IMR-90 (cell line): ENCODE measurements at regions not wholly inside any gene's neighbourhood (a gene's known extent, or its start where the extent isn't known, plus 50 kb on each side); places are given as distances from the start of the nearest gene placed in this dataset.

Source experiments
- ATAC-seq: fragments of 200-7000 bp; cut with Tn5 transposase; 2 replicates; pipeline ENCODE4 v1.9.1; 2020; ENCODE audit warnings: low read depth, mild to moderate bottlenecking, moderate library complexity
- BruUV-seq: library from RNA; stranded (reverse); fragments of 400-500 nt; replicated peaks from 2 replicates; lab custom pipeline; 2021; lab: Mats Ljungman, UMichigan
- CTCF ChIA-PET: fragments of 300-600 bp; formaldehyde crosslinking; extraction: SDS; loops from one replicate; lab custom pipeline; 2021; ENCODE audit warnings: antibody characterized with exemption; lab: Yijun Ruan, JAX
- POLR2A ChIA-PET: fragments of 300-600 bp; sonication (Branson Sonifier 250); formaldehyde crosslinking; loops from one replicate; lab custom pipeline; 2022; ENCODE audit warnings: antibody characterized with exemption; ENCODE audit not compliant: unreplicated experiment; lab: Charles Lee
- DNase-seq: peaks from one replicate; pipeline ENCODE4 v3.0.0; 2013
- H2AFZ ChIP-seq: replicated peaks from 2 replicates; pipeline ENCODE3; 2013; ENCODE audit warnings: low read length, mild to moderate bottlenecking; ENCODE audit not compliant: poor library complexity
- H2AK5ac ChIP-seq: 2 replicates; pipeline ENCODE4 v1.6.1; 2013; ENCODE audit warnings: low read depth, low read length, inconsistent platforms
- H2AK9ac ChIP-seq: replicated peaks from 2 replicates; pipeline ENCODE3; 2013; ENCODE audit warnings: mild to moderate bottlenecking, low read depth, low read length, moderate library complexity; ENCODE audit not compliant: poor library complexity
- H2BK120ac ChIP-seq: 2 replicates; pipeline ENCODE4 v1.6.1; 2013; ENCODE audit warnings: low read depth, low read length, inconsistent platforms
- H2BK15ac ChIP-seq: 3 replicates; pipeline ENCODE4 v1.6.1; 2013; ENCODE audit warnings: low read depth, low read length, inconsistent platforms
- H2BK20ac ChIP-seq: 2 replicates; pipeline ENCODE4 v1.6.1; 2013; ENCODE audit warnings: low read depth, mild to moderate bottlenecking, inconsistent platforms, low read length, moderate library complexity
- H2BK5ac ChIP-seq: 2 replicates; pipeline ENCODE4 v1.6.1; 2013; ENCODE audit warnings: mild to moderate bottlenecking, low read depth, low read length, inconsistent platforms; ENCODE audit not compliant: poor library complexity, severe bottlenecking
- H3K14ac ChIP-seq: replicated peaks from 2 replicates; pipeline ENCODE4 v1.6.1; 2013; ENCODE audit warnings: low read depth, low read length, inconsistent platforms
- H3K18ac ChIP-seq: 2 replicates; pipeline ENCODE4 v1.6.1; 2013; ENCODE audit warnings: low read depth, low read length, control low read depth
- H3K23ac ChIP-seq: 2 replicates; pipeline ENCODE4 v1.6.1; 2013; ENCODE audit warnings: low read depth, low read length, inconsistent platforms
- H3K27ac ChIP-seq: 2 replicates; pipeline ENCODE4 v1.5.1; 2013; ENCODE audit warnings: mild to moderate bottlenecking, control low read depth, low read length; ENCODE audit not compliant: insufficient read depth
- H3K27me3 ChIP-seq: 2 replicates; pipeline ENCODE4 v1.6.1; 2013; ENCODE audit warnings: low read length; ENCODE audit not compliant: control insufficient read depth, insufficient read depth
- H3K36me3 ChIP-seq: 2 replicates; pipeline ENCODE4 v1.6.1; 2013; ENCODE audit warnings: low read length, mixed read lengths; ENCODE audit not compliant: control insufficient read depth, insufficient read depth
- H3K4ac ChIP-seq: 2 replicates; pipeline ENCODE4 v1.6.1; 2013; ENCODE audit warnings: low read depth, low read length, inconsistent platforms
- H3K4me1 ChIP-seq: 2 replicates; pipeline ENCODE4 v1.6.1; 2013; ENCODE audit warnings: low read length, mixed read lengths; ENCODE audit not compliant: control insufficient read depth, insufficient read depth
- H3K4me2 ChIP-seq: 2 replicates; pipeline ENCODE4 v1.6.1; 2013; ENCODE audit warnings: low read depth, mild to moderate bottlenecking, control low read depth, low read length, moderate library complexity
- H3K4me3 ChIP-seq: 2 replicates; pipeline ENCODE4 v1.5.1; 2013; ENCODE audit warnings: low read depth, mild to moderate bottlenecking, control low read depth, low read length, moderate library complexity; ENCODE audit not compliant: insufficient read depth
- H3K56ac ChIP-seq: 2 replicates; pipeline ENCODE4 v1.6.1; 2013; ENCODE audit warnings: low read length, inconsistent platforms; ENCODE audit not compliant: insufficient read depth; ENCODE audit errors: extremely low read depth
- H3K79me1 ChIP-seq, 2 experiments: 2 replicates each; pipeline ENCODE4 v1.6.1; 2013; ENCODE audit warnings: low read length in 2 of 2, inconsistent platforms in 1 of 2, low read depth in 1 of 2
- H3K9ac ChIP-seq: 2 replicates; pipeline ENCODE4 v1.6.1; 2013; ENCODE audit warnings: low read depth, low read length, control low read depth
- H3K9me1 ChIP-seq: 2 replicates; pipeline ENCODE4 v1.6.1; 2013; ENCODE audit warnings: low read length, inconsistent platforms; ENCODE audit not compliant: insufficient read depth
- H3K9me3 ChIP-seq: 2 replicates; pipeline ENCODE4 v1.6.1; 2013; ENCODE audit warnings: low read length; ENCODE audit not compliant: control insufficient read depth, insufficient read depth
- H4K20me1 ChIP-seq: 2 replicates; pipeline ENCODE4 v1.6.1; 2013; ENCODE audit warnings: low read length, inconsistent platforms; ENCODE audit not compliant: insufficient read depth
- H4K5ac ChIP-seq: 2 replicates; pipeline ENCODE4 v1.6.1; 2013; ENCODE audit warnings: mild to moderate bottlenecking, low read depth, low read length, control low read depth
- H4K8ac ChIP-seq, 2 experiments: 2 replicates each; pipeline ENCODE4 v1.6.1; 2013; ENCODE audit warnings: low read depth in 2 of 2, low read length in 2 of 2, control low read depth in 1 of 2, inconsistent platforms in 1 of 2
- H4K91ac ChIP-seq: 2 replicates; pipeline ENCODE4 v1.6.1; 2013; ENCODE audit warnings: low read depth, low read length, inconsistent platforms; ENCODE audit not compliant: insufficient read depth
- BHLHE40 ChIP-seq: fragments of 150-350 bp; IDR thresholded peaks from 2 replicates; pipeline ENCODE4 v1.6.1; 2016; ENCODE audit warnings: mild to moderate bottlenecking, low read depth, low read length
- CEBPB ChIP-seq: IDR thresholded peaks from 2 replicates; pipeline ENCODE4 v1.6.1; 2012; ENCODE audit warnings: low read depth, low read length, improper control_type of control experiment
- CTCF ChIP-seq: conservative IDR thresholded peaks from 2 replicates; pipeline ENCODE4 v1.5.1; 2012; ENCODE audit warnings: mild to moderate bottlenecking, low read depth, low read length, improper control_type of control experiment
- MAFK ChIP-seq: IDR thresholded peaks from 2 replicates; pipeline ENCODE4 v1.6.1; 2012; ENCODE audit warnings: low read depth, low read length, improper control_type of control experiment
- MAZ ChIP-seq: IDR thresholded peaks from 2 replicates; pipeline ENCODE4 v1.6.1; 2012; ENCODE audit warnings: low read depth, mild to moderate bottlenecking, low read length, improper control_type of control experiment, moderate library complexity, borderline replicate concordance
- MXI1 ChIP-seq: IDR thresholded peaks from 2 replicates; pipeline ENCODE4 v1.6.1; 2012; ENCODE audit warnings: low read depth, mild to moderate bottlenecking, low read length, moderate library complexity, borderline replicate concordance
- NFE2L2 ChIP-seq: fragments of 150-350 bp; IDR thresholded peaks from 2 replicates; pipeline ENCODE4 v1.6.1; 2016; ENCODE audit warnings: low read depth, mild to moderate bottlenecking, low read length
- POLR2A ChIP-seq: IDR thresholded peaks from 2 replicates; pipeline ENCODE4 v1.6.1; 2012; ENCODE audit warnings: mild to moderate bottlenecking, low read depth, low read length
- RAD21 ChIP-seq: IDR thresholded peaks from 2 replicates; pipeline ENCODE4 v1.6.1; 2012; ENCODE audit warnings: low read length, improper control_type of control experiment
- RCOR1 ChIP-seq: IDR thresholded peaks from 2 replicates; pipeline ENCODE4 v1.6.1; 2012; ENCODE audit warnings: mild to moderate bottlenecking, low read length, improper control_type of control experiment; ENCODE audit not compliant: insufficient replicate concordance
- RFX5 ChIP-seq: IDR thresholded peaks from 2 replicates; pipeline ENCODE4 v1.8.0; 2012; ENCODE audit warnings: low read depth, mild to moderate bottlenecking, low read length, moderate library complexity
- SMC3 ChIP-seq: fragments of 150-350 bp; IDR thresholded peaks from 2 replicates; pipeline ENCODE4 v1.6.1; 2016; ENCODE audit warnings: low read depth, mild to moderate bottlenecking, antibody characterized with exemption, low read length, moderate library complexity
- USF2 ChIP-seq: fragments of 150-350 bp; IDR thresholded peaks from 2 replicates; pipeline ENCODE4 v1.6.1; 2017; ENCODE audit warnings: mild to moderate bottlenecking, antibody characterized with exemption, low read length, low read depth
- WGBS, 2 experiments: methylation state at CpG; one replicate each; pipeline versions ENCODE4 v1.1.5 to v1.1.7; 2013; ENCODE audit warnings: missing lambda C conversion rate in 2 of 2; ENCODE audit not compliant: insufficient read length in 1 of 2; ENCODE audit errors: extremely low coverage in 2 of 2; 5-methylcytosine and 5-hydroxymethylcytosine counted together
- dilution Hi-C: fragments of 300-500 bp; cut with HindIII; formaldehyde crosslinking; loops from one replicate; pipeline ENCODE4 v1.14.3; 2018; ENCODE audit warnings: low sequenced_read_pairs; ENCODE audit not compliant: unreplicated experiment
- in situ Hi-C: fragments of 300-500 bp; cut with MboI; formaldehyde crosslinking; loops from 3 replicates; pipeline ENCODE4 v1.14.3; 2019; ENCODE audit warnings: low sequenced_read_pairs, inconsistent platforms, mixed read lengths
- intact Hi-C: fragments of 100-400 bp; cut with micrococcal nuclease; formaldehyde crosslinking; loops from 2 replicates; pipeline ENCODE4 v1.10.0; 2022

- intact Hi-C loops, result loop anchor here (1.0 kb wide), 1 partner anchor 8 kb away; no protein-coding TSS in a partner anchor
- H2BK15ac ChIP-seq, result no peak overlapping the region
- no peaks in the 10 kb centered on the region for H3K36me3 ChIP-seq
- ChIA-PET POLR2A (no interaction called here), CTCF (no interaction called here)
- H3K27ac ChIP-seq, result no peak overlapping the region
- no peaks in the 10 kb centered on the region for H3K9me1 ChIP-seq
- no TSS peak for BruUV-seq
- H2AFZ ChIP-seq, result no peak overlapping the region
- no peak overlapping the region for H2BK5ac ChIP-seq
- H4K5ac ChIP-seq, result no peak overlapping the region
- no peak overlapping the region for H2BK20ac ChIP-seq
- H3K56ac ChIP-seq, result no peak overlapping the region
- H3K79me1 ChIP-seq, result no peaks in the 10 kb centered on the region
- H4K20me1 ChIP-seq, result no peaks in the 10 kb centered on the region
- no peak overlapping the region for H4K8ac ChIP-seq
- H3K4me1 ChIP-seq, result no peaks in the 10 kb centered on the region
- dilution Hi-C loops, result no loop called here
- H3K14ac ChIP-seq, result no peak overlapping the region
- no peak overlapping the region for H3K23ac ChIP-seq
- H4K91ac ChIP-seq, result no peak overlapping the region
- H3K9me3 ChIP-seq, result no peaks in the 10 kb centered on the region; the same call in 1 of the 2 replicates
- DNase-seq, result no peak
- H3K9ac ChIP-seq, result no peak overlapping the region
- no peak overlapping the region for H3K4me3 ChIP-seq
- ATAC-seq, result no peak
- no peak overlapping the region for H3K4me2 ChIP-seq
- in situ Hi-C loops, result no loop called here
- no peak overlapping the region for H3K4ac ChIP-seq
- H3K18ac ChIP-seq, result no peak overlapping the region
- 80% methylated on average over 1 of the region's 3 CpGs; no CpG with 5 or more reads in 1 of the 2 experiments for WGBS, 2 experiments
- no peak overlapping the region for H2BK120ac ChIP-seq
- no peak for TF ChIP-seq NFE2L2
- no peak for TF ChIP-seq MAFK
- no peak for TF ChIP-seq CTCF
- TF ChIP-seq USF2, result no peak
- no peak for TF ChIP-seq SMC3
- TF ChIP-seq BHLHE40, result no peak
- TF ChIP-seq POLR2A, result no peak
- TF ChIP-seq MXI1, result no peak
- TF ChIP-seq MAZ, result no peak
- TF ChIP-seq RAD21, result no peak
- no peak for TF ChIP-seq CEBPB
- no peak for TF ChIP-seq RFX5
- no peak for TF ChIP-seq RCOR1
- no peak overlapping the region for H2AK9ac ChIP-seq
- H3K27me3 ChIP-seq, result no peaks in the 10 kb centered on the region
- H2AK5ac ChIP-seq, result no peak overlapping the region
These were observed 207.3 kb upstream of the ARID2 start for GRCh38 chr12:45522227-45522626.
